ENCODE measurements at regions not wholly inside any gene's neighbourhood (a gene's known extent, or its start where the extent isn't known, plus 50 kb on each side); places are given as distances from the start of the nearest gene placed in this dataset.

DNA sequence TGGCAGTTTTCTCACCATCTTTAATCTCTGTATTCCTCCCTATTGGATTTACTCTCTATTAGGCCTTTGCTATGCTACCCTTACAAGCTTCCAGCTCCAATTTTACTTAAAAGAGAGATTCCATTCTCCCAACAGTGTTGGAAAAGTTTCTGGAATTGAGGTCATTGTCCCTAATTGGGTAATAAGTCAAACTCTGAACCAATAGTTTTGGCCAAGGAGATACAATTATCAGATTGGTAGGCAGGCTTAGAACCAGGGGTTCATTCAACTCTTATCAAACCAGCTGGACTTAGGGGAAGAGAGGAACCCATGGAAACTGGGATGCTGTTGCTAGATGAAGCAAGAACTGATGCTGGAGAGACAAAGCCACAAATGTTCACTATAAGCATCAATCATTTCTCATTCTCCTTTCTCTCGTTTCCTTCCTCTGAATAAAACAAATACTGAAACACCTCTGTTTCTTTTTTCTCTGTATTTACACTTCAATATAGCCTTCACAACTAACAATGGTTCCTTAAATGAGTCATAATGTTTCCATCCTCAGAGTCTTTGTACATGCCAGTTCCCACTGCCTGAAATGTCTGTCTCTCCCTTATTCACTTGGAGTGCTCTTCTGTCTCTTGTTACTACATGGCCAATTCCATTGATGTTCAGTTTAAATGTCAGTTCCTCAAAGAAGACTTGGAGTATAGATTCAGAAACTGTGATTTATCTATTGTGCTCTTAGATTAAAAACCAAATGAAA lies 587.3 kb downstream of the GABRG2 start:
- no TSS peak for BruUV-seq (replicated peaks)
- intact Hi-C loops (cut with micrococcal nuclease) (no loop called here), dilution Hi-C loops (cut with MboI; ENCODE audit: extremely low pct_ligation_motif_present, low sequenced_read_pairs) (no loop called here)
- ChIA-PET POLR2A (no interaction called here), CTCF (no interaction called here)
- Histone ChIP-seq H3K27me3 (ENCODE audit: control insufficient read depth in 2 of 2, insufficient read depth in 2 of 2, low read length in 2 of 2) (no peaks in the 10 kb centered on the region), H3K9me3 (replicated peaks; ENCODE audit: control insufficient read depth, insufficient read depth, low read length) (no peaks in the 10 kb centered on the region), H3K27ac (ENCODE audit: insufficient read depth, low read depth, low read length) (no peak overlapping the region), H2AFZ (ENCODE audit: low read depth, low read length) (no peak overlapping the region), H3K9me1 (replicated peaks; ENCODE audit: control insufficient read depth, extremely low read depth, insufficient read depth, low read length) (no peaks in the 10 kb centered on the region), H3K4me3 (replicated peaks in 1 of 3; ENCODE audit: insufficient read depth in 1 of 3, low read depth in 1 of 3, low read length in 3 of 3) (no peak overlapping the region), H3K36me3 (ENCODE audit: control insufficient read depth in 2 of 2, extremely low read depth in 1 of 2, insufficient read depth in 2 of 2, low read length in 2 of 2) (no peaks in the 10 kb centered on the region), H3K4me1 (ENCODE audit: control insufficient read depth, extremely low read depth, insufficient read depth, low read length) (no peaks in the 10 kb centered on the region), H3K79me2 (ENCODE audit: control insufficient read depth, insufficient read depth, low read length) (no peaks in the 10 kb centered on the region), H4K20me1 (replicated peaks; ENCODE audit: control insufficient read depth, extremely low read depth, insufficient read depth, low read length) (no peaks in the 10 kb centered on the region), H3K4me2 (ENCODE audit: insufficient read depth, low read length) (no peak overlapping the region), H3K9ac (replicated peaks; ENCODE audit: extremely low read depth, insufficient read depth, low read length) (no peak overlapping the region)
- FAIRE-seq (no peak), DNase-seq (ENCODE audit: low read depth, low spot score) (no peak)
- TF ChIP-seq GATA2 (IDR thresholded peaks at IDR 0.05; ENCODE audit: insufficient read depth, insufficient read length, low read depth, low read length) (no peak), FOS (IDR thresholded peaks at IDR 0.05; ENCODE audit: borderline replicate concordance, insufficient read depth, low read length) (no peak), POLR2AphosphoS5 (IDR thresholded peaks at IDR 0.05; ENCODE audit: insufficient read depth, low read depth, low read length) (no peak), EZH2 (IDR thresholded peaks at IDR 0.05; ENCODE audit: borderline replicate concordance, low read depth, low read length, severe bottlenecking) (no peak), MYC (IDR thresholded peaks at IDR 0.05; ENCODE audit: low read depth, low read length) (no peak), POLR2A (IDR thresholded peaks at IDR 0.05; ENCODE audit: low read depth, low read length) (no peak), JUN (IDR thresholded peaks at IDR 0.05; ENCODE audit: borderline replicate concordance, insufficient read depth, insufficient read length, low read depth) (no peak)
- TF ChIP-seq, protein P1, sequence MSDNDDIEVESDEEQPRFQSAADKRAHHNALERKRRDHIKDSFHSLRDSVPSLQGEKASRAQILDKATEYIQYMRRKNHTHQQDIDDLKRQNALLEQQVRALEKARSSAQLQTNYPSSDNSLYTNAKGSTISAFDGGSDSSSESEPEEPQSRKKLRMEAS (IDR thresholded peaks at IDR 0.05; ENCODE audit: insufficient read depth, insufficient read length), result no peak
- TF ChIP-seq, protein P2, sequence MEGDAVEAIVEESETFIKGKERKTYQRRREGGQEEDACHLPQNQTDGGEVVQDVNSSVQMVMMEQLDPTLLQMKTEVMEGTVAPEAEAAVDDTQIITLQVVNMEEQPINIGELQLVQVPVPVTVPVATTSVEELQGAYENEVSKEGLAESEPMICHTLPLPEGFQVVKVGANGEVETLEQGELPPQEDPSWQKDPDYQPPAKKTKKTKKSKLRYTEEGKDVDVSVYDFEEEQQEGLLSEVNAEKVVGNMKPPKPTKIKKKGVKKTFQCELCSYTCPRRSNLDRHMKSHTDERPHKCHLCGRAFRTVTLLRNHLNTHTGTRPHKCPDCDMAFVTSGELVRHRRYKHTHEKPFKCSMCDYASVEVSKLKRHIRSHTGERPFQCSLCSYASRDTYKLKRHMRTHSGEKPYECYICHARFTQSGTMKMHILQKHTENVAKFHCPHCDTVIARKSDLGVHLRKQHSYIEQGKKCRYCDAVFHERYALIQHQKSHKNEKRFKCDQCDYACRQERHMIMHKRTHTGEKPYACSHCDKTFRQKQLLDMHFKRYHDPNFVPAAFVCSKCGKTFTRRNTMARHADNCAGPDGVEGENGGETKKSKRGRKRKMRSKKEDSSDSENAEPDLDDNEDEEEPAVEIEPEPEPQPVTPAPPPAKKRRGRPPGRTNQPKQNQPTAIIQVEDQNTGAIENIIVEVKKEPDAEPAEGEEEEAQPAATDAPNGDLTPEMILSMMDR (IDR thresholded peaks at IDR 0.05; ENCODE audit: extremely low read depth in 1 of 2, insufficient read depth in 1 of 2, low read depth in 1 of 2, low read length in 2 of 2), result no peak

Data from endothelial cell of umbilical vein (primary cell).